GM10248 (cell line): ENCODE measurements at regions not wholly inside any gene's neighbourhood (a gene's known extent, or its start where the extent isn't known, plus 50 kb on each side); places are given as distances from the start of the nearest gene placed in this dataset.
"Not testable (repeated sequence)": the region's sequence is repeated elsewhere in the genome, so short reads cannot be mapped to it uniquely, and the experiment has no call there.

Experiments
- CTCF ChIA-PET: fragments of 300-600 bp; sonication (Branson Sonifier 250); formaldehyde crosslinking; extraction: SDS; loops from one replicate; lab custom pipeline; 2021; ENCODE audit warnings: antibody characterized with exemption; lab: Yijun Ruan, JAX
- POLR2A ChIA-PET: fragments of 350-650 bp; sonication (Branson Sonifier 250); formaldehyde crosslinking; extraction: SDS; loops from one replicate; lab custom pipeline; 2020; ENCODE audit warnings: antibody characterized with exemption; lab: Yijun Ruan, JAX
- DNase-seq: peaks from one replicate; pipeline ENCODE4 v3.0.0; 2012; ENCODE audit errors: extremely low spot score
- TF ChIP-seq, protein P1 (sequence below): IDR thresholded peaks from 2 replicates; pipeline ENCODE4 v1.5.1; 2012; ENCODE audit warnings: mild to moderate bottlenecking, low read depth; ENCODE audit errors: extremely low read depth, missing control alignments, control extremely low read depth

DNA sequence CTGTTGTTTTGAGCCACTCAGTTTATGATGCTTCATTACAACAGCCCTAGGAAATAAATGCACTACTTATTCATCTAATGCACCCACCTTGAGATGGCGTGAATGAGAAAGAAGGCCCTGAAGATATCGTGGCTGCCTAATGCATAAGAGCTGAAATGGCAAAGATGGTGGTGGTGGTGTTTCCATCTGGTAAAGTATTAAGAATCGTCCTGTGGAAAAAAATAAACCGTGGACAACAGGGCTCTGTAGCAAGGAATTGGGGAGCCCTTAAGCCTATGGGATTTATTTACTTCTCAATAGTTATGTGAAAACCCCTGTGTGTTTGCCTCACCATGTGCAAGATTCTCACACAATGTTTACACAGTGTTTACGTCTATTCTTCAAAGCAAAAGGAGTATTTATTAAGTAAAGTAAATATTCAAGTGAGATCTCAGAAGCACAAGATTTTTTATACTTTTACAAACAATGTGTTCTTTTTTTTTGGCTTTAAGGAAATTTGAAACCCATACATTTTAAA lies 1555.2 kb upstream of the FLRT2 start:
- TF ChIP-seq, protein P1, sequence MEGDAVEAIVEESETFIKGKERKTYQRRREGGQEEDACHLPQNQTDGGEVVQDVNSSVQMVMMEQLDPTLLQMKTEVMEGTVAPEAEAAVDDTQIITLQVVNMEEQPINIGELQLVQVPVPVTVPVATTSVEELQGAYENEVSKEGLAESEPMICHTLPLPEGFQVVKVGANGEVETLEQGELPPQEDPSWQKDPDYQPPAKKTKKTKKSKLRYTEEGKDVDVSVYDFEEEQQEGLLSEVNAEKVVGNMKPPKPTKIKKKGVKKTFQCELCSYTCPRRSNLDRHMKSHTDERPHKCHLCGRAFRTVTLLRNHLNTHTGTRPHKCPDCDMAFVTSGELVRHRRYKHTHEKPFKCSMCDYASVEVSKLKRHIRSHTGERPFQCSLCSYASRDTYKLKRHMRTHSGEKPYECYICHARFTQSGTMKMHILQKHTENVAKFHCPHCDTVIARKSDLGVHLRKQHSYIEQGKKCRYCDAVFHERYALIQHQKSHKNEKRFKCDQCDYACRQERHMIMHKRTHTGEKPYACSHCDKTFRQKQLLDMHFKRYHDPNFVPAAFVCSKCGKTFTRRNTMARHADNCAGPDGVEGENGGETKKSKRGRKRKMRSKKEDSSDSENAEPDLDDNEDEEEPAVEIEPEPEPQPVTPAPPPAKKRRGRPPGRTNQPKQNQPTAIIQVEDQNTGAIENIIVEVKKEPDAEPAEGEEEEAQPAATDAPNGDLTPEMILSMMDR, result no peak
- no peak for DNase-seq
- ChIA-PET CTCF (no interaction called here), POLR2A (no interaction called here)

DNA sequence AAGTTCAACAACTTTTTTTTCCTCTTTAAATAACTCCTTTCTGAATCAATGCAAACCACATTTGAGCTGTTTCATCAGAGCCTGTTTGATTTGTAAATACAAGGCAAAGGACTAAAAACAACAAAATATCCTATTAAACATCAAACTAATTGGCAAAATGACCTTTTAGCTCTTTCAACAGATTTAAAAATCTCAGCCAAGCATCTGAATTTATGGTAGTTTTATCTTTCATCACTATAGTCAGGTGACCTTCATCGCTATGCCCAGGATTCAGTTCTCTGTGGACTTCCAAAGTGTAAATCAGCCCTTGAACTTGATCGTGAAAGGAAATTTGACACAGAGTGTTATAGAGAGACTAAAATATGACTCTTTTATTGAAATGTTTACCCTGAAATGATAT lies 1554.5 kb upstream of the FLRT2 start:
- no peak for DNase-seq
- TF ChIP-seq, protein P1, result no peak
- ChIA-PET POLR2A (no interaction called here), CTCF (no interaction called here)

DNA sequence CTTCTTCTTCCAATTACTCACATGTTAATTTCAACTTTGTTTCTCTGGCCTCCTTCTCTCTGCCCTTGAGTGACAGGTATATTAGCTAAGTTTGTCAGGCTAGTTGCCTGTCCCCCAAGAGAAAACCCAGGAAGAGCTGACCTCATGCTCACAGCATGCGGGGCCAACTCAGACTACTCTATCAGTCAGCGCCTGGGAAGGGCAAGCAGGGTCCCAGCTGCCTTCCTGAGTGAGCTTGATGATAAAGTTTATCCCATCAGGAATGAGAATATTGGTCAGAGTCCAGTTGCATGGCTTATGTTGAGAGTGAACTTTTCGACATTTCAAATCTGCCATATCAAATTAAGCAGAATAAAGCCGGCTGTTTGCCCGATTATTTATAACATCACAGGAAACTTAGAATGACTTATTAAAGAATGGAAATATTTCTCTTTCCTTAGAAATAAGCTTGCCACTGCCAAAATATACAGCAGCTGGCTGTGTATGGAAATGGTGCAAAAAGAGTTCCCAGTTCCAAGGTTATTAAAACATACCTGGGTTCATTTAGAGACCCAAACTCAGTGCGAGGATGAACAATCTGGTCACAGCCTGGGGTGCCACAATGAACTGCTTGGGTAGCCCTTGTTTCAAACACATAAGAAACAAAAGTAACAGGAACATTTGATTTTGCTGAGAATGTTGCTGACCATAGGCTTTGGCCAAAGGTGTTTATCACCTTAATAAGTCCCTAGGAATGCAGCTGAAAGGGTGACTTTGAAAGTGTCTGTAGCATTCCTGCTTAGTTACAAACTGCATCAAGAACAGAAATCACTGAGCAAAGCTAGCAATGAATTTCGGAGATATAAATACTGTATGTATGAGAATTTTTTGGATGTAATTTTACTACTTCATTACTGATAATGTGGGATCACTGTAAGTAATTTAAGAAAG lies 1553.8 kb upstream of the FLRT2 start:
- no peak for DNase-seq
- TF ChIP-seq, protein P1, result no peak
- POLR2A ChIA-PET, result no interaction called here
- CTCF ChIA-PET, result no interaction called here

DNA sequence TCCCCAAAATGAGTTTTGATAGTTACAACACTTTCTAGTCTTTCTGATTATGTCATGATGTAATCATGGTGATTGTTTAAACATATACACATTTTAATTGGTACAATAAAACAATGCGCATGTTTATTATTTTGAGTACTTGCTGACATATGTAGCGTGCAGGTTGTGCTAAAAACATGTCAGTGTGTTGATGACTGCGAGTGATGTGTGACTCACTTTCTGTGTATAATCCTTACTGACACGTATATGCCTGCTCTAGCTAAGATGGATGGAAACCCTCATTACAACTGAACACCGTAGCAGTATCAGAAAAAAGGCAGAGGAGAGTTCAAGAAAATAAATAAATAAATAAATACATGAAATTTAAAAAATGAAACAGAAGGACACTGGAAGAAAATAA lies 1552.4 kb upstream of the FLRT2 start:
- POLR2A ChIA-PET, result no interaction called here
- TF ChIP-seq, protein P1, result no peak
- no peak for DNase-seq
- CTCF ChIA-PET, result no interaction called here

DNA sequence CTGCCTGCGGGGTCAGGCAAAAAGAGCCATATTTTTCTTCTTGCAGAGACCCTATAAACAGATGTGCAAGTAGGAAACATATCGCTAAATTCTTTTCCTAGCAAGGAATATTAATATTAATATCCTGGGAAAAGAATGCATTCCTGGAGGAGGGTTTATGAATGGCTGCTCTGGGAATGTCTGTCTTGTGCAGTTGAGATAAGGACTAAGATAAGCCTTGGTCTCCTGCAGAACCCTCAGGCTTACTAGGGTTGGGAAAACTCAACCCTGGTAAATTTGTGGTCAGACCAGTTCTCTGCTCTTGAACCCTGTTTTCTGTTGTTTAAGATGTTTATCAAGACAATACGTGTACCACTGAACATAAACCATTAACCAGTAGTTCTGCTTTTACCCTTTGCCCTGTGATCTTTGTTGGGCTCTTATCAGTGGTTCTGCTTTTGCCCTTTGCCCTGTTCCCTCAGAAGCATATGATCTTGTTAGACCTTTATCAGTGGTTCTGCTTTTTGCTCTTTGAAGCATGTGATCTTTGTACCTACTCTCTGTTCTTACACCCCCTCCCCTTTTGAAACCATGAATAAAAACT lies 1548.2 kb upstream of the FLRT2 start:
- CTCF ChIA-PET, result interaction anchor here (1.2 kb wide), 1 partner anchor 10 kb away, joined by 4 read pairs; no protein-coding TSS in a partner anchor
- DNase-seq, POLR2A ChIA-PET: not testable (repeated sequence)

DNA sequence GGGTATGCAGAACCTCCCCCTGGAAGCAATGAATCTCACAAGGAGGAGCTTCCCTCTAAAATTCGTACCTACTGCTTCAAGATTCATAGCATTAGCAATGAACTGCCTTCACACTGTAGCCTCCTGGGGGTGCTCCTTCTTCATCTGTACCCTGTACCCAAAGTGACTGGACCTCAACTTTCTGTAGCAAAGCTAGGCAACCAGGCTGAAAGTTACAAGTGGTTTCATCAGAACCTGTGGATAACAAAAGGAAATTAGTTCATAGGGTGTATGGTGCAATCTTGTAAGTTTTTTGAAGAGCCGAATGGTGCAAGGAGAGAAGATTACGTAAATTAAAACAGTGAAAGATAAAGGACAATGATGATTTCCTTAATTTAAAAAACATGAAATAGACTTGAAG lies 1541.7 kb upstream of the FLRT2 start:
- TF ChIP-seq, protein P1, result no peak
- ChIA-PET CTCF (no interaction called here), POLR2A (no interaction called here)
- DNase-seq, result no peak

DNA sequence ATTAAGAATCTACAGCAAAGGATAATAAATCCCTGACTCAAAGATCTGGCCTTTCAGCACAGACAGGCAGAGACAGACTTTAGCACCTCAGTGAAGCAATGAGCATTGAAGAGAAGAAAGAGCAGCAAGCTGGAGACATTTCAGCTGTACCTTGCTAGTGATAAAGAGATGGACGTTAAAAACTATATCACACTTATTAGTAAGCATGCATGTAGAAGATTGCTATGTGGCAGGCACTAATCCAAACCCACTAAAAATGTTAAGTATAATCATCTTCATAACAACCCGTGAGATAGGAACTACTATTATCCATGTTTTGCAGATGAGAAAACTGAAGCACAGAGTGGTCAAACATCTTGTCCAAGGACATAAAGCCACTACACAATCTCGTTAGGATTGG lies 1538.3 kb upstream of the FLRT2 start:
- ChIA-PET POLR2A (no interaction called here), CTCF (no interaction called here)
- no peak for DNase-seq
- TF ChIP-seq, protein P1, result no peak
